ENCODE measurements at regions not wholly inside any gene's neighbourhood (a gene's known extent, or its start where the extent isn't known, plus 50 kb on each side); places are given as distances from the start of the nearest gene placed in this dataset.

- intact Hi-C loops (cut with DNase I), result no loop called here
- no peak for DNase-seq
These were observed 117.7 kb upstream of the MBL2 start for GRCh38 chr10:52890281-52890680.

GRCh38 chr10:52889611-52890010, 117.0 kb upstream of the MBL2 start:
- DNase-seq, result no peak
- intact Hi-C loops (cut with DNase I), result no loop called here

- intact Hi-C loops (cut with DNase I), result no loop called here
- peak in 34 of 42 donors; percentile 11 to 79 (median 52) for DNase-seq
These were observed 111.7 kb upstream of the MBL2 start for GRCh38 chr10:52883996-52884871.

- no peak for DNase-seq
- intact Hi-C loops (cut with DNase I), result no loop called here
These were observed 106.7 kb upstream of the MBL2 start for GRCh38 chr10:52879091-52879807.

GRCh38 chr10:52877451-52877850, 104.9 kb upstream of the MBL2 start:
- intact Hi-C loops (cut with DNase I), result no loop called here
- DNase-seq, result no peak

GRCh38 chr10:52875336-52875735, 102.8 kb upstream of the MBL2 start:
- no peak for DNase-seq
- intact Hi-C loops (cut with DNase I), result no loop called here

GRCh38 chr10:52874581-52874980, 102.0 kb upstream of the MBL2 start:
- intact Hi-C loops (cut with DNase I), result no loop called here
- DNase-seq, result peak in 10 of 42 donors; percentile 6 to 73 (median 15)

- intact Hi-C loops (cut with DNase I), result no loop called here
- DNase-seq, result no peak
These were observed 98.7 kb upstream of the MBL2 start for GRCh38 chr10:52871191-52871843.

- intact Hi-C loops (cut with DNase I), result no loop called here
These were observed 98.0 kb upstream of the MBL2 start for GRCh38 chr10:52870562-52870961.

GRCh38 chr10:52869864-52870263, 97.3 kb upstream of the MBL2 start:
- no peak for DNase-seq
- intact Hi-C loops (cut with DNase I), result no loop called here

More at GRCh38 chr10:52870562-52870961, 98.0 kb upstream of the MBL2 start:
- no peak for DNase-seq

GRCh38 chr10:52865213-52865612, 92.6 kb upstream of the MBL2 start:
- intact Hi-C loops (cut with DNase I), result no loop called here

GRCh38 chr10:52864201-52865106, 91.9 kb upstream of the MBL2 start:
- no peak for DNase-seq
- intact Hi-C loops (cut with DNase I), result no loop called here

More at GRCh38 chr10:52865213-52865612, 92.6 kb upstream of the MBL2 start:
- no peak for DNase-seq

- intact Hi-C loops (cut with DNase I), result no loop called here
- DNase-seq, result no peak
These were observed 86.1 kb upstream of the MBL2 start for GRCh38 chr10:52858722-52859121.

- intact Hi-C loops (cut with DNase I), result no loop called here
- no peak for DNase-seq
These were observed 83.2 kb upstream of the MBL2 start for GRCh38 chr10:52855546-52856325.

- intact Hi-C loops (cut with DNase I), result no loop called here
These were observed 81.1 kb upstream of the MBL2 start for GRCh38 chr10:52853704-52854103.

GRCh38 chr10:52836816-52837215, 64.2 kb upstream of the MBL2 start:
- intact Hi-C loops (cut with DNase I), result no loop called here
- DNase-seq, result no peak

More at GRCh38 chr10:52853704-52854103, 81.1 kb upstream of the MBL2 start:
- DNase-seq, result no peak

All from head of caudate nucleus (tissue), 42 donors.